SK-N-MC (cell line): ENCODE measurements at regions not wholly inside any gene's neighbourhood (a gene's known extent, or its start where the extent isn't known, plus 50 kb on each side); places are given as distances from the start of the nearest gene placed in this dataset.
"Not testable (repeated sequence)": the region's sequence is repeated elsewhere in the genome, so short reads cannot be mapped to it uniquely, and the experiment has no call there.

Source experiments
- EZH2 ChIP-seq: fragments of 200-600 bp; sonication (generic); IDR thresholded peaks from one replicate; pipeline ENCODE4 v1.6.1; 2017; ENCODE audit warnings: antibody characterized with exemption
- FOXP2 ChIP-seq: optimal IDR thresholded peaks from 2 replicates; pipeline ENCODE3; 2011; ENCODE audit warnings: mild to moderate bottlenecking, moderate library complexity; ENCODE audit not compliant: insufficient read depth; ENCODE audit errors: extremely low read length, control extremely low read depth
- POLR2AphosphoS5 ChIP-seq: IDR thresholded peaks from 2 replicates; pipeline ENCODE4 v1.6.1; 2012; ENCODE audit warnings: mild to moderate bottlenecking, low read depth, low read length, borderline replicate concordance

DNA sequence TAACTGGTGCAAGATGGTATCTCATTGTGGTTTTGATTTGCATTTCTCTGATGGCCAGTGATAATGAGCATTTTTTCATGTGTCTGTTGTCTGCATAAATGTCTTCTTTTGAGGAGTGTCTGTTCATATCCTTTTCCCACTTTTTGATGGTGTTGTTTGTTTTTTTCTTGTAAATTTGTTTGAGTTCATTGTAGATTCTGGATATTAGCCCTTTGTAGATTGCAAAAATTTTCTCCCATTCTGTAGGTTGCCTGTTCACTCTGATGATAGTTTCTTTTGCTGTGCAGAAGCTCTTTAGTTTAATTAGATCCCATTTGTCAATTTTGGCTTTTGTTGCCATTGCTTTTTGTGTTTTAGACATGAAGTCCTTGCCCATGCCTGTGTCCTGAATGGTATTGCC lies 256.9 kb downstream of the FOXG1 start:
- not testable (repeated sequence) for TF ChIP-seq EZH2, POLR2AphosphoS5, FOXP2
